BLaER1 (cell line): ENCODE measurements at regions not wholly inside any gene's neighbourhood (a gene's known extent, or its start where the extent isn't known, plus 50 kb on each side); places are given as distances from the start of the nearest gene placed in this dataset.
"Not testable (repeated sequence)": the region's sequence is repeated elsewhere in the genome, so short reads cannot be mapped to it uniquely, and the experiment has no call there.

ENCODE experiments used
- H3K27ac ChIP-seq: shearing (Covaris generic); formaldehyde crosslinking; 2 replicates; pipeline ENCODE4 v1.8.1; 2022
- H3K27me3 ChIP-seq: shearing (Covaris generic); formaldehyde crosslinking; 2 replicates; pipeline ENCODE4 v1.8.1; 2022
- H3K36me3 ChIP-seq: shearing (Covaris generic); formaldehyde crosslinking; 2 replicates; pipeline ENCODE4 v1.8.1; 2022
- H3K4me1 ChIP-seq: shearing (Covaris generic); formaldehyde crosslinking; 2 replicates; pipeline ENCODE4 v1.8.1; 2022
- H3K4me2 ChIP-seq: shearing (Covaris generic); formaldehyde crosslinking; 2 replicates; pipeline ENCODE4 v1.8.1; 2022
- H3K4me3 ChIP-seq: shearing (Covaris generic); formaldehyde crosslinking; 2 replicates; pipeline ENCODE4 v1.8.1; 2022
- H3K9ac ChIP-seq: shearing (Covaris generic); formaldehyde crosslinking; 2 replicates; pipeline ENCODE4 v1.8.1; 2022
- H3K9me3 ChIP-seq: shearing (Covaris generic); formaldehyde crosslinking; 2 replicates; pipeline ENCODE4 v1.8.1; 2022
- H4K20me1 ChIP-seq: shearing (Covaris generic); formaldehyde crosslinking; 2 replicates; pipeline ENCODE4 v1.8.1; 2022
- Cebpa-rat ChIP-seq: shearing (Covaris generic); IDR thresholded peaks from 2 replicates; pipeline ENCODE4 v1.8.1; 2022

DNA sequence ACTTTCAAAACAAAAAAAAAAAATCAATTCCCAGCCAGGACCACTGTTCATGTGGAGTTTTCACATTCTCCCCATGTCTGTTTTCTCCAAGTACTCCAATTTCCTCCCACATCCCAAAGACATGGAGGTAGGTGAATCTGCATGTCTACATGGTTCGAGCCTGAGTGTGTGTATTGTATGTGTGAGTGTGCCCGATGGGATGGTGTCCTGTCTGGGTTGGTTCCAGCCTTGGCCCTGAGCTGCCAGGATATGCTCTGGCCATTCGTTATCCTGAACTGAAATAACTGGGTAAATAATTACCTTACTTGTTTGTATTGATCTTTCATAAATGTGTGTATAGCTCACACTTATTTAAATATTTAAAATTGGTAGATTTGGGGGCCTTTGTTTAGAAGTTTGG is 452.3 kb upstream of the RORB start:
- no peaks in the 10 kb centered on the region for H3K4me1 ChIP-seq
- TF ChIP-seq Cebpa-rat = no peak
- H3K27me3 ChIP-seq = no peaks in the 10 kb centered on the region
- no peak overlapping the region for H3K9ac ChIP-seq
- H3K9me3 ChIP-seq = no peaks in the 10 kb centered on the region
- H3K4me3 ChIP-seq = no peak overlapping the region
- H3K36me3 ChIP-seq = no peaks in the 10 kb centered on the region
- H3K27ac ChIP-seq = no peak overlapping the region
- H4K20me1 ChIP-seq = no peaks in the 10 kb centered on the region
- no peak overlapping the region for H3K4me2 ChIP-seq

DNA sequence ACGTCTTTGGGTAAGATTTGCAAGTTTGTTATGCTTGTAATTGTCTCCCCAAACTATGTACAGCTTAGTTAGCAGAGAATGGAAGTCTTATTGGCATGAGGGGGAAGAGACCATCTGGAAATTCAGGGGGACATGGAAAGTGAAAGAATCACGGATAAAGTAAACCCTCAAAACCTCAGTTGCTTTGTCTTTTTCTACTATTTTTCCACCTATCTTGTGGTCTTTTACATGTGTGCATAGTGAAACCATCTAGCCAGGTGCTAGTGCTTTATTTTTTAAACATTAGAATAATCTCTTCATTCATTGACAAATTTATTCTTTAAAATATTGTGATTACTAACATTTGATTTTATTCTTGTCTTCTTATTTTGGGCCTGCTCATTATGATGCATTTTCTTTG is 441.1 kb upstream of the RORB start:
- no peak for TF ChIP-seq Cebpa-rat
- no peaks in the 10 kb centered on the region for H3K36me3 ChIP-seq
- H3K4me1 ChIP-seq = no peaks in the 10 kb centered on the region
- peaks cover 15% of the 10 kb centered on the region for H3K9me3 ChIP-seq
- H3K4me2 ChIP-seq = no peak overlapping the region
- H3K9ac ChIP-seq = no peak overlapping the region
- no peaks in the 10 kb centered on the region for H3K27me3 ChIP-seq
- H4K20me1 ChIP-seq = no peaks in the 10 kb centered on the region
- no peak overlapping the region for H3K4me3 ChIP-seq
- H3K27ac ChIP-seq = no peak overlapping the region

GRCh38 chr9:74057051-74057450 is 440.1 kb upstream of the RORB start:
- H3K27me3 ChIP-seq, H3K27ac ChIP-seq, H3K4me3 ChIP-seq, H3K4me1 ChIP-seq, H3K4me2 ChIP-seq, H4K20me1 ChIP-seq, H3K36me3 ChIP-seq, H3K9ac ChIP-seq: not testable (repeated sequence)
- peaks cover 15% of the 10 kb centered on the region for H3K9me3 ChIP-seq

- no peak overlapping the region for H3K4me3 ChIP-seq
- H3K9ac ChIP-seq = no peak overlapping the region
- H3K27ac ChIP-seq = no peak overlapping the region
- no peak overlapping the region for H3K4me2 ChIP-seq
- no peaks in the 10 kb centered on the region for H3K27me3 ChIP-seq
- H3K9me3 ChIP-seq = no peaks in the 10 kb centered on the region
- H4K20me1 ChIP-seq = no peaks in the 10 kb centered on the region
- H3K4me1 ChIP-seq = no peaks in the 10 kb centered on the region
- no peaks in the 10 kb centered on the region for H3K36me3 ChIP-seq
- TF ChIP-seq Cebpa-rat = no peak
These were observed 432.4 kb upstream of the RORB start for GRCh38 chr9:74064702-74065101.

GRCh38 chr9:74066128-74066527 is 431.0 kb upstream of the RORB start:
- Histone ChIP-seq H3K4me2 (no peak overlapping the region), H3K36me3 (no peaks in the 10 kb centered on the region), H4K20me1 (no peaks in the 10 kb centered on the region), H3K4me1 (no peaks in the 10 kb centered on the region), H3K27ac (no peak overlapping the region), H3K9ac (no peak overlapping the region), H3K9me3 (no peaks in the 10 kb centered on the region), H3K27me3 (no peaks in the 10 kb centered on the region), H3K4me3 (no peak overlapping the region)
- no peak for TF ChIP-seq Cebpa-rat

DNA sequence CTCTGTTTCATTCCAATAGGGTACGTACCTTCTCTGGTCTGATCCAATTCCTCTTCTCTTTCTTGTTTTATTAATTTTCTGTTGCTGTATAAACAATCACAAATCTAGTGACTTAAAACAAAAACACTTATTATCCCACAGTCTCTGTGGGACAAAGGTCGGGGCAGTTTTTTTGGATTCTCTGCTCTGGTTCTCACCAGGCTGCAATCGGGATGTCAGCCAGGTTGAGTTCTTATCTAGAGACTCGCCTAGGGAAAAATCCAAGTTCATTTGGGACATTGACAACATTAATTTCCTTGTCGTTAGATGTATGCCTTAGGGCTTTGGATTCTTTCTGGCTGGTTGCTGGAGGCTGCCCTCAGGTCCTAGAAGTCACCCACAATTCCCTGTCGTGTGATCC is 430.5 kb upstream of the RORB start:
- Histone ChIP-seq H3K4me3 (no peak overlapping the region), H3K4me1 (no peaks in the 10 kb centered on the region), H3K27me3 (no peaks in the 10 kb centered on the region), H3K9ac (no peak overlapping the region), H3K9me3 (peaks cover under 1% of the 10 kb centered on the region; the same call in 1 of the 2 replicates), H3K36me3 (no peaks in the 10 kb centered on the region), H4K20me1 (no peaks in the 10 kb centered on the region), H3K27ac (no peak overlapping the region), H3K4me2 (no peak overlapping the region)
- no peak for TF ChIP-seq Cebpa-rat

DNA sequence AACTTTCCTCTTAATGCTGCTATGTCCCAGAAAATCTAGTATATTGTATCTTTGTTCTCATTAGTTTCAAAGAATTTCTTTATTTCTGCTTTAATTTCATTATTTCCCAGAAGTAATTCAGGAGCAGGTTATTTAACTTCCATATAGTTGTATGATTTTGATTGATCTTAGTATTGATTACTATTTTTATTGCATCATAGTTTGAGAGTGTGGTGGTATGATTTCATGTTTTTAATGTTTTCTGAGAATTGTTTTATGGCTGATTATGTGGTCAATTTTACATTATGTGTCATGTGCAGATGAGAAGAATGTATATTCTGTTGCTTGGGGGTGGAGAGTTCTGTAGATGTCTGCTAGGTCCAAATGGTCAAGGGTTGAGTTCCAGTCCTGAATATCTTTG is 425.6 kb upstream of the RORB start:
- Histone ChIP-seq H3K4me1 (no peaks in the 10 kb centered on the region), H3K36me3 (no peaks in the 10 kb centered on the region), H3K4me3 (no peak overlapping the region), H3K9me3 (peaks cover 19% of the 10 kb centered on the region), H3K27me3 (no peaks in the 10 kb centered on the region), H3K4me2 (no peak overlapping the region), H4K20me1 (no peaks in the 10 kb centered on the region), H3K9ac (no peak overlapping the region), H3K27ac (no peak overlapping the region)
- TF ChIP-seq Cebpa-rat = no peak

GRCh38 chr9:74073897-74074296 is 423.2 kb upstream of the RORB start:
- Histone ChIP-seq H3K4me1 (no peaks in the 10 kb centered on the region), H3K27ac (no peak overlapping the region), H3K4me2 (no peak overlapping the region), H3K9ac (no peak overlapping the region), H3K27me3 (no peaks in the 10 kb centered on the region), H3K9me3 (peaks cover 19% of the 10 kb centered on the region), H4K20me1 (no peaks in the 10 kb centered on the region), H3K4me3 (no peak overlapping the region), H3K36me3 (no peaks in the 10 kb centered on the region)
- TF ChIP-seq Cebpa-rat = no peak

- Histone ChIP-seq H3K36me3 (no peaks in the 10 kb centered on the region), H3K9ac (no peak overlapping the region)
These were observed 418.5 kb upstream of the RORB start for GRCh38 chr9:74078647-74079046.

DNA sequence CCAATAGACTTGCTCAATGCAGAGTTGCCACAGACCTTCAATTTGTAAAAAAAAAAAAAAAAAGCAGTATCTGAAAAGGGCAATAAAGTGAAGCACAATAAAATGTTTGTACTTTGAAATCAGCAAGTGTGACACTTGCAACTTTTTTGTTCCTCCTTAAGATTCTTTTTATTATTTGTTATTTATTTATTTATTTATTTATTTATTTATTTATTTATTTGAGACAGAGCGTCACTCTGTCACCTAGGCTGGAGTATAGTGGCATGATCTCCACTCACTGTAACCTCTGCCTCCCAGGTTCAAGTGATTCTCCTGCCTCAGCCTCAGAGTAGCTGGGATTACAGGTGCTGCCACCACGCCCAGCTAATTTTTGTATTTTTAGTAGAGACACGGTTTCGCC is 416.5 kb upstream of the RORB start:
- H3K9me3 ChIP-seq, H3K27me3 ChIP-seq, H3K36me3 ChIP-seq, H4K20me1 ChIP-seq, H3K27ac ChIP-seq, H3K4me3 ChIP-seq, H3K4me2 ChIP-seq, H3K9ac ChIP-seq: not testable (repeated sequence)
- H3K4me1 ChIP-seq = peaks cover 19% of the 10 kb centered on the region

More at GRCh38 chr9:74078647-74079046, 418.5 kb upstream of the RORB start:
- H3K4me2 ChIP-seq = no peak overlapping the region
- H3K27ac ChIP-seq = no peak overlapping the region
- H3K27me3 ChIP-seq = no peaks in the 10 kb centered on the region
- no peak overlapping the region for H3K4me3 ChIP-seq
- H3K9me3 ChIP-seq = peaks cover 4% of the 10 kb centered on the region
- TF ChIP-seq Cebpa-rat = no peak
- no peaks in the 10 kb centered on the region for H4K20me1 ChIP-seq
- H3K4me1 ChIP-seq = peaks cover 13% of the 10 kb centered on the region

GRCh38 chr9:74083681-74084433 is 413.3 kb upstream of the RORB start:
- H3K4me1 ChIP-seq = peaks cover 19% of the 10 kb centered on the region
- H3K27ac ChIP-seq = no peak overlapping the region
- H3K4me2 ChIP-seq = peak overlapping the region; percentile 57
- no peak for TF ChIP-seq Cebpa-rat
- no peaks in the 10 kb centered on the region for H4K20me1 ChIP-seq
- H3K9me3 ChIP-seq = no peaks in the 10 kb centered on the region; the same call in none of the 2 replicates
- H3K9ac ChIP-seq = no peak overlapping the region
- H3K36me3 ChIP-seq = no peaks in the 10 kb centered on the region
- no peaks in the 10 kb centered on the region for H3K27me3 ChIP-seq
- H3K4me3 ChIP-seq = no peak overlapping the region

GRCh38 chr9:74085384-74086037 is 411.6 kb upstream of the RORB start:
- H3K9ac ChIP-seq, H3K4me2 ChIP-seq, H3K4me3 ChIP-seq, H3K27ac ChIP-seq, H3K27me3 ChIP-seq, H4K20me1 ChIP-seq, H3K36me3 ChIP-seq, H3K9me3 ChIP-seq: not testable (repeated sequence)
- H3K4me1 ChIP-seq = peaks cover 19% of the 10 kb centered on the region

- H3K27ac ChIP-seq, H3K4me2 ChIP-seq, H3K4me1 ChIP-seq, H4K20me1 ChIP-seq, H3K9me3 ChIP-seq, H3K4me3 ChIP-seq, H3K36me3 ChIP-seq, H3K9ac ChIP-seq, H3K27me3 ChIP-seq: not testable (repeated sequence)
These were observed 406.2 kb upstream of the RORB start for GRCh38 chr9:74090921-74091320.
